GM12892 (cell line): ENCODE measurements at regions not wholly inside any gene's neighbourhood (a gene's known extent, or its start where the extent isn't known, plus 50 kb on each side); places are given as distances from the start of the nearest gene placed in this dataset.

ENCODE experiments used
- POLR2A ChIP-seq: IDR thresholded peaks from 2 replicates; pipeline ENCODE4 v1.6.1; 2011; ENCODE audit warnings: low read depth, low read length, control low read depth
- POLR2AphosphoS5 ChIP-seq: IDR thresholded peaks from 2 replicates; pipeline ENCODE4 v1.6.1; 2011; ENCODE audit warnings: low read depth, low read length, control low read depth
- TAF1 ChIP-seq: IDR thresholded peaks from 2 replicates; pipeline ENCODE4 v1.6.1; 2011; ENCODE audit warnings: low read depth, mild to moderate bottlenecking, control low read depth, low read length, borderline replicate concordance

GRCh38 chr1:181172082-181172481 lies 83.6 kb downstream of the IER5 start:
- TF ChIP-seq POLR2AphosphoS5 (no peak), POLR2A (no peak), TAF1 (no peak)
